ENCODE measurements at regions not wholly inside any gene's neighbourhood (a gene's known extent, or its start where the extent isn't known, plus 50 kb on each side); places are given as distances from the start of the nearest gene placed in this dataset.

GRCh38 chr14:86363576-86363975, 833.6 kb downstream of the FLRT2 start:
- no peak overlapping the region for H3K4me3 ChIP-seq (ENCODE audit: control insufficient read depth, low read depth, low read length)
- DNase-seq (ENCODE audit: low read depth), result no peak
- no peak for TF ChIP-seq CTCF (conservative IDR thresholded peaks at IDR 0.05; ENCODE audit: control insufficient read depth, insufficient read depth, low read depth, low read length)

- no peak for DNase-seq (ENCODE audit: low read depth)
- no peak for TF ChIP-seq CTCF (conservative IDR thresholded peaks at IDR 0.05; ENCODE audit: control insufficient read depth, insufficient read depth, low read depth, low read length)
- H3K4me3 ChIP-seq (ENCODE audit: control insufficient read depth, low read depth, low read length), result no peak overlapping the region
Measured at GRCh38 chr14:86363047-86363446, 833.1 kb downstream of the FLRT2 start.

- no peak for DNase-seq (ENCODE audit: low read depth)
- TF ChIP-seq CTCF (conservative IDR thresholded peaks at IDR 0.05; ENCODE audit: control insufficient read depth, insufficient read depth, low read depth, low read length), result no peak
- H3K4me3 ChIP-seq (ENCODE audit: control insufficient read depth, low read depth, low read length), result no peak overlapping the region
Measured at GRCh38 chr14:86357876-86358275, 827.9 kb downstream of the FLRT2 start.

GRCh38 chr14:86357119-86357518, 827.2 kb downstream of the FLRT2 start:
- TF ChIP-seq CTCF (conservative IDR thresholded peaks at IDR 0.05; ENCODE audit: control insufficient read depth, insufficient read depth, low read depth, low read length), result no peak
- no peak overlapping the region for H3K4me3 ChIP-seq (ENCODE audit: control insufficient read depth, low read depth, low read length)
- DNase-seq (ENCODE audit: low read depth), result no peak

- DNase-seq (ENCODE audit: low read depth), result no peak
- no peak overlapping the region for H3K4me3 ChIP-seq (ENCODE audit: control insufficient read depth, low read depth, low read length)
- no peak for TF ChIP-seq CTCF (conservative IDR thresholded peaks at IDR 0.05; ENCODE audit: control insufficient read depth, insufficient read depth, low read depth, low read length)
Measured at GRCh38 chr14:86346818-86347384, 817.0 kb downstream of the FLRT2 start.

DNA sequence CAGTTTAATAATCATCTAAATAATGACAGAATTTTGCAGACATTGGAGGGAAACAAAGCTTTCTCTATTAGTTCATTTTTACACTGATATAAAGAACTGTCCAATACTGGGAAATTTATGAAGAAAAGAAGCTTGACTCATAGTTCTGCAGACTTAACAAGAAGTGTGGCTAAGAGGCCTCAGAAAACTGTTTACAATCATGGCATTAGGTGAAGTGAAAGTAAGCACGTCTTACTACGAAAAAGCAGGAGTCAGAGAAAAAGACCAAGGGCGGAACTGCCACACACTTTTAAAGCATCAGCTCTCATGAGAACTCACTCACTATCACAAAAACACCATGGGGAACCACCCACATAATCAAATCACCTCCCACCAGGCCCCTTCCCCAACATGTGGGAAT, 804.4 kb downstream of the FLRT2 start:
- H3K4me3 ChIP-seq (ENCODE audit: control insufficient read depth, low read depth, low read length), result no peak overlapping the region
- no peak for DNase-seq (ENCODE audit: low read depth)
- no peak for TF ChIP-seq CTCF (conservative IDR thresholded peaks at IDR 0.05; ENCODE audit: control insufficient read depth, insufficient read depth, low read depth, low read length)

- no peak for TF ChIP-seq CTCF (conservative IDR thresholded peaks at IDR 0.05; ENCODE audit: control insufficient read depth, insufficient read depth, low read depth, low read length)
- H3K4me3 ChIP-seq (ENCODE audit: control insufficient read depth, low read depth, low read length), result no peak overlapping the region
- no peak for DNase-seq (ENCODE audit: low read depth)
Measured at GRCh38 chr14:86333493-86333892, 803.5 kb downstream of the FLRT2 start.
